HG03565 (cell line): ENCODE measurements at regions not wholly inside any gene's neighbourhood (a gene's known extent, or its start where the extent isn't known, plus 50 kb on each side); places are given as distances from the start of the nearest gene placed in this dataset.

ENCODE experiments used
- ATAC-seq: cut with Tn5 transposase; IDR thresholded peaks from one replicate; pipeline ENCODE4 v1.9.1; 2021; ENCODE audit warnings: mild to moderate bottlenecking, moderate library complexity; ENCODE audit not compliant: unreplicated experiment

DNA sequence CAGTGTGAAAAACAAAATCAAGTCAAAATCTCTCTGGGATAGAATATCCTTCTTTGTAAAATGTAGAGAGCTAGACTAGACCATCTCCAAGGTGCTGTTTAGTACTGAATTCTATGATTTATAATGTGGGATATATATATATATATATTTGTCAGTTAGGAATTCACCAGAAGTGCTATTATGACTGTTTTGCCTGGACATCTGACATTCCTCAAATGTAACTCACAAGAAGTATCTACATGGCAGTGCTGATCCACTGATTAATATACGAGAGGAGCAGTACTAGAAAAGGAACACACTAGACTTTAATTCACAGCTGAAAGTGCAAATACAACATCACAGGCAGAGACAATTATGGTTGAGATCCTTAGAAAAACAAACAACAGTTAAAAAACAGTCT lies 208.9 kb downstream of the GBA3 start:
- no peak for ATAC-seq

GRCh38 chr4:22900876-22901275 lies 208.1 kb downstream of the GBA3 start:
- no peak for ATAC-seq

- no peak for ATAC-seq
Observed at GRCh38 chr4:22897520-22898108, 204.9 kb downstream of the GBA3 start.

- ATAC-seq = no peak
Observed at GRCh38 chr4:22895482-22895881, 202.7 kb downstream of the GBA3 start.

GRCh38 chr4:22884157-22884556 lies 191.4 kb downstream of the GBA3 start:
- no peak for ATAC-seq

DNA sequence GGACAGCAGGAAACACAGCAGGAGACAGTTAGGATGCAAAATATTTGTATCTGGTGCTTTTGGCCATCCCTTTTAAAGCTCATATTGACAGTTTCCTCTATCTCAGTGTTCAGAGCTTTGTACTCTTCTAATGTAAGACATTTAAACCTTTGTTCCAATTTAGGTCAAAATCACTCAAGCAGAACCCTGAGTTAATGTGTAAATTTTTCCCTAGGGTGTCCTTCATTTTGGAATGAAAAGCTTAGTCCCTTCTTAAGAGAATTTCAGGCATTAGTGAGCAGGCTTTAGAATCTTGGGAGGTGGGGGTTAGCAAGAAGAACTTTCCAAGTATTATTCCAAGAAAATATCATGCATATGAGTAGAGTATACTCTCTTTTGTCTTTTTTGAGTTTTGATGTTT lies 188.7 kb downstream of the GBA3 start:
- ATAC-seq = no peak

DNA sequence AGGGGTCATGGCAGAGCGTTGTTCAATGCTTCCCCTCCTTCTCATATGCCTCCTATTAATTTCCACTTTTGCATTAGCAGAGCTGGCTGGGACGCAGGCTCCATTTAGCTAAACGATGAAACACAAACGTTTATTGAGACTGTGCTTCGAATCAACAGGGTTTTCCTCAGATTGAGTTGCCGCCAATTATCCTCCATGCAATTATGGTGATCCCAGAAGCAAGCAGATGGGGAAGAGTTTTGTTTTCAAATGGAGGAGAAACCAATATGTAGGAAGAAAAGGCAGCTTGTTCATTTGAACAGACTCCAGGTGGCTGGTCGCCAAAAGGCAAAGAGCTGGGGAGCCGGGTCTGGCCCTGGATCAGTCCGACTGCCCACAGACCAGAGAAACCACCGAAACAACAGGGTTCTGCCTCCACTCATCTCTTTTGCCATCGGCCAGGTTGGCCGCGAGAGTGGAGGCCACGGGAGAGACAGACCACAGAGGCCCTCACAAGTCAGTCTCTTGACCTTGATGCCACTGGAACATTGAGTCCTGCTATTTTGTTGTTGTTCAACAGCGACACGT lies 184.8 kb downstream of the GBA3 start:
- no peak for ATAC-seq

- no peak for ATAC-seq
Observed at GRCh38 chr4:22876270-22876669, 183.5 kb downstream of the GBA3 start.

GRCh38 chr4:22875587-22876257 lies 183.0 kb downstream of the GBA3 start:
- no peak for ATAC-seq

- no peak for ATAC-seq
Observed at GRCh38 chr4:22874334-22874912, 181.7 kb downstream of the GBA3 start.

DNA sequence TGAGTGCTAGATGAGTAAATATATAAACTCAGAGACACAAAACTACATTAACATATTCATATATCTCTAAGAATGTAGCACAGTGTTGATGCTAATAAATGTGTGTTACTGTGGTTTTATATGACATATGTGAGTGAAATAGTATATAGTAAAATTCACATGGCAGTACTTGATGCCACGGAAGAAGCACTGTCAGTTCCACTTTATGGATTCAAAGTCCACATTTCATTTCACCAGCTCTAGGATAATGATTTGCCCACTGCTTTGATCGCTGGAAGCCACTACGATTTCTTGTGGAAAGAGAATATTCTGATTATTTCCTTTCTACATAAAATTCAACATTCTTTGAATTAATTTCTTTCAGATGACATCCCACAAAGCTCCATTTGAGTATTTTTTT lies 181.2 kb downstream of the GBA3 start:
- no peak for ATAC-seq

GRCh38 chr4:22870847-22871449 lies 178.2 kb downstream of the GBA3 start:
- no peak for ATAC-seq

- no peak for ATAC-seq
Observed at GRCh38 chr4:22869235-22869634, 176.5 kb downstream of the GBA3 start.
